ENCODE measurements at regions not wholly inside any gene's neighbourhood (a gene's known extent, or its start where the extent isn't known, plus 50 kb on each side); places are given as distances from the start of the nearest gene placed in this dataset.
"Not testable (repeated sequence)": the region's sequence is repeated elsewhere in the genome, so short reads cannot be mapped to it uniquely, and the experiment has no call there.

GRCh38 chr4:42284030-42284429 is 113.3 kb upstream of the SHISA3 start:
- no peak for DNase-seq

DNA sequence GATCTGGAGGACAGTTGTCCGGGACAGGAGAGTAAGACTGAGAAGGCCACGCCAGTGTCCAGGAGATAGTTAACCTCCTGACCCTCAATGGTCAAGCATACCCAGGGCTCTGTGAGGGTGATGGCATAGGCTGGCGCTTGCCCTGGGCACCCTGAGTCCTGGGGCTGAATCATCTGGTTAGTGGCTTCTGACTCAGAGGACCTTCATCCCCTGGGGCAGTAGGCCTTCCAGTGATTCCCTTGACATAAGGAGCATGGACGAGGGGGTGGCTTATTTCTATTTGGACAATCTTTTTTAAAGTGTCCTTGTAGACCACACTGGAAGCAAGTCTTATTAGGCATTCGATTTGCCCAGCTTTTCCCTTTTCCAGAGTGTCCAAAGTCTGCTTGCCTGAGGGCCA is 108.4 kb upstream of the SHISA3 start:
- not testable (repeated sequence) for DNase-seq

- peak; percentile 5 for DNase-seq
Measured at GRCh38 chr4:42292192-42292591, 105.1 kb upstream of the SHISA3 start.

DNA sequence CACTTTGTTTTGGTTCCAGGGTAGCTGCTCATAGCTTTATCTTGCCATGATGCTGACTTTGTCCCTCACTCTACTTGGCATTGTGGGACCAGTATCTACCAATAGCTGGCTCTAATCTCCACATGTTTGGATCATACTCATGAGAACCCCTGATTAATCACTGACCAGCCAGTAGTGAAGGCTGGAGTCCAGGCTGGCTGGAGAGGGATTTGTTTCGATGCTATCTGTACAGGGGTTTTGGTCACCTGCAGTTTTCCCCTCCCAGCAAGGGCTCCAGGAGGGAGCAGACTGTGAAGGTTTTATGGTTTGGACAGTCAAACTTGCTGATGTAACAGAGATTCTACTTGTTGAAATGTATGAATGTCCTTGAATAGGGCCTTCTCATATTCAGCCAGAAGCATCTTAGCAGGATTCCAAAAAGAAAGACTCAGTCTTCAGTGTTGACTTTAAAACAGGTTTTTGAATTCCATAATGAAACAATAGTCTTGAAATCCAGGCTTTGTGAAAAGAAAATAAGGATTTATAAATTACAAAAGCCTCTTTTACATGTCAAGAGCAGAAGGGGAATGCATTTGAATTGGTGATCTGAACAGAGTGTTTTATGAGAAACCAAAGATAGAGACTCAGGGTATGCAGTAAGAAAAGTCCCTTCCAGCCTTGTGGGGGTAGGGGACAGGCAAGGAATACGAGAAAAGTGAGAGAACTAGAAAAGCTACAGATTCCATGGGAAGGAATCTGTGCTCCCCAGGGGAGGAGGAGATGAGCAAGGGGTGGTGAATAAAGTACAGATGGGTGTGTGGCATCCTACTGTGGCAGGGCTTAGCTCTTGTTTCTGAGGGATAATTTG is 103.1 kb upstream of the SHISA3 start:
- DNase-seq = no peak

GRCh38 chr4:42296196-42296595 is 101.1 kb upstream of the SHISA3 start:
- no peak for DNase-seq

DNA sequence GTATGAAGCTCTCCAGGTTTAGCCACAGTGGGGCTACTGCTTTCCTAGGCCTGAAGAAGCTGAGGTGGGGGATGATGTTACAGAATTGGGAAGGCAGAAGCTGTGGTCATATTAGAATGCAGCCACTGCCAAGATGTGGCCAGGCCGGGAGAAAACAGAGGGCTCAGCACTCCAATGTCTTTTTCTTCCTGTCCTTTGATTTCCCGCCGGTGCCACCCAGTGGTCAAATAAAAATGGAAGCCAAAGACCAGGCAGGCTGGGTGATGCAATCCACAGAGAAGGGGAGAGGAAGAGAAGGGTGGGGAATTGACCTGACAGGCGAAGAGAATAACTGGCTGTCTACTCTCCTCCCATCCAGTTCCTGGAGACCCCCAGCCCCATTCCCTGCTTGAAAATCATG is 94.9 kb upstream of the SHISA3 start:
- DNase-seq = peak; percentile 3

- no peak for DNase-seq
Measured at GRCh38 chr4:42306221-42307109, 90.8 kb upstream of the SHISA3 start.

DNA sequence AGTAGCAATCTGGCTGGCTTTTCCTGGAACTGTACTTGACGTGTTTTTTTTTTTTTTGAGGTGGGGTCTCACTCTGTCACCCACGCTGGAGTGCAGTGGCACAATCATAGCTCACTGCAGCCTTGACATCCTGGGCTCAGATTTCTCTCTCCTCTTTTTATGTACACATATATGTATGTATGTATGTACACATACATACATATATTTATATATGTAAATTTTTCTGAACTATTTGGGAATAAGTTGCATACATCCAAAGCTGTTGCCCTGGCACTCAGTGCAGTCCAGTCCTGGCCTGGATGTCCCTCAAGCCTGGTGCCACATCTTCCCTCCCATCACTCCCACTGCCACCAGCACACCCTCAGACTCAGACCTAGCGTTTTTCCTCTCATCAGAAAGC is 89.0 kb upstream of the SHISA3 start:
- DNase-seq = no peak

DNA sequence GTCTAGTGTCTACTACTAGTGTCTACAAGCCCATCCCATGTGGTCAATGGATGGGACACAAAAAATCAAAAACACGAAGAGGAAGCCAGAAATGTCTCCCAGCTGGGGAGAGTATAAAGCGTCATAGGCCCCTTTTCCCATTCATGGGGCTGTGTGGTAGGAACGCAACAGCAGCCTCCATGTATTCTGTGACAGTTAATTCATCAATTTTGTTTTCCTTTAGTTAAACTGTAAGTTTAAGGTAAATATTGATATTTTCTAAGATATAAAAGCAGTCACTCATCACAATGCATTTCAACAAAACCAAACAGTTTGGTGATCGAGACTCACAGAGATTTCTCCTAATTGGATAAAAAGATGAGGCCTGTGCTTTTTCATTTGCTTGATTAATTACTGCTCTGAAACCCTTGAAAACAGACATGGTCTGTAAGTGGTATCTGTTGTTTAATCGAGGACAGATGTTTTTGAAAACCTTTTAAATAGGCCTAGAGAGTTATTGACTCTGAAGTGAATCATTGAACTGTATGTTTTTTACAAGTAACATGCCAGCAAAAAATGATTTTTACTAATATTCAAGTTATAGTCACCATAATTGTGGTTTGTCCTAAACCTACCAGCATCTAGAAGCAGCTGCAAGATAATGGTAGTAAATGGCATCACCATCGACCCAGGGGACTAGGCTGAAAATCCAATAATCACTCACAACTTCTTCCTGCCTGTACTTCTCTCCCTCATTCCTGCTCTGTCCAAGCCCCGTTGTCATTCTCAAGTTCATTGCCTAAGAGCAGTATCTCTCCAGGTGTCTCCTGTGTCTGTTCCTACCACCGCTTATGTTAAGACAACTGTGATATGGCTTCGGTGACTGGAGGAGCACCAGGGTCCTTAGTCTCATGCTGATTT is 87.7 kb upstream of the SHISA3 start:
- DNase-seq = no peak

- DNase-seq = no peak
Measured at GRCh38 chr4:42310358-42310757, 86.9 kb upstream of the SHISA3 start.

DNA sequence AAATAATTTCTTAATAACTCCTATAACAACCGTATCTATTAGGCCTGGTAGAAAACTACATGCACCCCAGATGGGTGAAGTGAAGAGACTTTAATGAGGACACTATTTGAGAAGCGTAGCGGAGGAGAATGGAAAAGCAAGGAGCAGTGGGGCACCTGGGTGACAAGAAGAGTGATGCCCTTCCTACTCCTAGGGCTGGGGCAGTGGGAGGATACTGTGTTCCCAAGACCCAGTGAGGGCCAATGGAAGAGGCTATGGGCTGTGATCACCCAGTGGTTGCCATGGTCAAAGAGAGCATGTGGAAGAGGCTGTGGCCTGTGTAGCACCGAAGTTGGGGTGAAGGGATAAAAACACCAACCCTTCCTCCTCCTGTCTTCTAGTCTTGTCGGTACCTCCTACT is 86.5 kb upstream of the SHISA3 start:
- DNase-seq = no peak

DNA sequence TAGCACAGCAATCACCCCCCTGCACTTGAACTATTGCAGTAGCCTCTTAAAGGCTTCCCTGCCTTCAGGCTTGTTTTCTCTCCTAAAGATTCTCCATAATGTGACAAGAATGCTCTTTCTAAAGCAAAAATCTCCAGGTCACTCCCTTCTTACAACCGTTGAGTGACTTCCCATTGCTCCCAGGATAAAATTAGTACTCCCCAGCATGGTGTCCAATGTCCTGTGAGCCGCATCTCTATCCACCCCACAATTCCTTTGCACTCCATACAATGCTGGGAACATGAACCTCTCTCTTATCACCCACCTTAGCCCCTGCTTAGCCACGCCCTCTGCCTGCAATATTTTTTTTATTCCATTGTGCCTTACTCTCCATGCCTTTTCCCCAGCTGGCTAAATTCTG is 85.7 kb upstream of the SHISA3 start:
- DNase-seq = no peak

- DNase-seq = not testable (repeated sequence)
Measured at GRCh38 chr4:42313420-42313819, 83.9 kb upstream of the SHISA3 start.

DNA sequence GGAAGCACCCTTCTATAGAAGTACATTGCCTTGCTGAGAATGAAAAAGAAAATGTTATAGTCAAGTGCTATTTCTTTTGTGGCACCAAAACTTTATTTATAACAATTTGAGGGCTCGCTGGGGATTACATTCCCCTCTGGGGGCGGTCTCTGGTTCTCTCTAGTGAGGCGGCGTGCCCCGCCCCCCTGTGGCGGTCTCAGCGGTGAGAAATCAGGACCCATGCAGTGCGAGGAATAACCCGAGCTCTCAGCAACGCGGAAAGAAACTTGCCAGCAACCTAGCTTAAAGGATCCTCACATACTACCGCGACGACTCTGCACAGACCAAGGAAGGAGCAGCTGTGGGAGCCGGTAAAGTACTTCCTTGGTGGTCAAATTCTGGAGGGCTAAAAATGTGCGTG is 83.4 kb upstream of the SHISA3 start:
- no peak for DNase-seq

GRCh38 chr4:42315231-42315630 is 82.1 kb upstream of the SHISA3 start:
- no peak for DNase-seq

DNA sequence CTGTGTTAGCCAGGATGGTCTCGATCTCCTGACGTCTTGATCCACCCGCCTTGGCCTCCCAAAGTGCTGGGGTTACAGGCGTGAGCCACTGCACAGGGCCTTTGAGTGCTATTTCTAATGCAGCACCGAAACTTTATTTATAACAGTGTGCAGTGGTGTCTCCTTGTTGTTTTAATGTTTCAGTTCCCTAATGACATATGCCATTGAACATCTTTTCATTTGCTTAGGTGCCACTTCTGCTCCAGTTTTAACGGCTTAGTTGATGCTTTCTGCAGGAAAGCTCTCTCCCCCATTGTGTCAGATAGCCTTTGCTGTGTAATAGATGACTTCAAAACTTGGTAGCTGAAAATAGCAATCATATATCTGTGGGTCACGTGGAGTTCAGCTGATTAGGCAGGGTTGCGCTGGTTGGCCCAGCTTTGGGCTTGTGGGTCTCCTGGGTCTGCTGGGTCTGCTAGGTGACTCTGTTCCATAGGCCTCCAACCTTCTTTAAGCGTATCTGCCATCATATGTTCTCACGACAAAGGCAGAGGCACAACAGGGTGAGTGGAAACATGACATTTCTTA is 76.4 kb upstream of the SHISA3 start:
- DNase-seq = no peak

DNA sequence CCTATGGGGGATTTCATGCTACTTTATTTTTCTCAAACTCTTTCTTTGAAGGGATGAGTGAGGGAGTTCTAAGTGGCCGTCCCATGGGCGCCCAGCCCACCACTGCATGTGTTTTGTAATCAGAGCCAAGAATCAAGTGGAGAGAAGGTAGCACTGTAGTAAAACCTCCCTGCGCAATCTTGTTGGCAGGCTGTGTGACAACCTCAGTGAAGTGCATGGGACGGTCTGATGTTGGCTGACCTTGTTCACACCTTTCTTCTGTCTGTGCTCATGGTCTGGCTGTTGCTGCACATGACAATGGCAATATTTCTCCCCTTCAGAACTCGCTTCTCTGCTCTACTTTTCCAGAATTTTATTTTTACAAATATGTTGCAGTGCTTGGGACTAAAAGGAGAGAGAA is 71.2 kb upstream of the SHISA3 start:
- no peak for DNase-seq

DNA sequence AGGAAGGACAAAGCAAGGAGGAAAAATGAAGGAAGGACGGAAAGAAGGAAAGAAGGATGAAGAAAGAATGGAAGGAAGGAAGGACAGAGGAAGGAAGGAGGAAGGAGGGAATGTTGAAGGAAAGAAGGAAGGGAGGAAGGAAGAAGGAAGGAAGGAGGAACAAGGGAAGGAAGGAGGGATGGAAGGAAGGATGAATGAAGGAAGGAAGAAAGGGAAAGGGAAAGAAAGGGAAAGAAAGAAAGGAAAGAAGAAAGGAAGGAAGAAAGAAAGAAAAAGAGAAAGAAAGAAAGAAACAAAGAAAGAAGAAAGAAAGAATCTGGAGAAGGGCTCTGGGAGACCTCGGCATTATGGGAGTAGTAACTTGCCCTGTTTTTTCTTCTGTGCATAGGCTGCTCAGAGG is 70.8 kb upstream of the SHISA3 start:
- DNase-seq = no peak

GRCh38 chr4:42327323-42327722 is 70.0 kb upstream of the SHISA3 start:
- no peak for DNase-seq

GRCh38 chr4:42328978-42329377 is 68.3 kb upstream of the SHISA3 start:
- no peak for DNase-seq

DNA sequence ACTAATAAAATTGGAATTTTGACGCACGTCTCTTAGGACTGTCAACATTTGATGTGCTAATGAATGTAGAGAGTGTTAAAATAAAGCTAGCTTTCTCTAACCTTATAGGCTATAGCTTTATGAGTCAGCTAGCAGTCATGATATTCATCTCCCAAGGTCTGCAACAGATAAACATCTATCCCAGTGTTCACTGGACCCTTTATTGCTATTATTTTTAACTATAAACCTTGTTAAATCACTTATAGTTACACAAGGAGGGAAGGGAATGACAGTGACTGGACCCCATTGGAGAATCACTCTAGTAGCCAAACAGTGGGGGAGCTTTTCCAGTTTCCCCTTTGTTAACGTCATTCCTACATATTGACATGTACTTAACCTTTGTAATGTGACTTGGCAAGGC is 67.9 kb upstream of the SHISA3 start:
- no peak for DNase-seq

DNA sequence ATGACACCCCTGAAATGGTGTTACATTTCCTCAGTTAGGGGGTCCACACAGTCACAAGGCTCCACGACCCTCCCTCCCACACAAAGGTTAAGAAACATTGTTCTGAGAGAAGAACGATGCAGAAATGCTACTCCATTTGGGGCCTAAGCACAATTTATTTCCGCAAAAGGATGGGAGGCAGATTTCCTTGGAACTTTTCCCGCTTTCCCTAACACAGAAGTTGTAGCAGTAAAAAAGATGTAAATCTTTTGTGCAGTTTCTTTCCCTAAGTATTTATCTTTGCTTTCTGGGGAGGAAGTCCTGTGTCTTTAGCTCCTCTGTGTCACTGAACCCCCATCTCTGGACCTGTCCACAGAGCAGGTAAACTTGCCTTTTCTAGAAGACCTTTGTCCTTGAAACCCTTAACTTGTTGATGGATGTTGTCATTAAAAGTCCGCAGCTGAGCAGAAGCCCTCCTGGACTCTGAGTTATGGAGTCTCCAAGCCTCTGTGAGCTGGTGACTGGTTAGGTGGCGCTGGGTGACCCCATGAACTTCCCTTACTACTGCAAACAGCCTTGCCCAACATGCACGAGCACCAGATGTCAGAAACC is 67.2 kb upstream of the SHISA3 start:
- no peak for DNase-seq
